Mesendoderm (in vitro differentiated cells): ENCODE measurements at regions not wholly inside any gene's neighbourhood (a gene's known extent, or its start where the extent isn't known, plus 50 kb on each side); places are given as distances from the start of the nearest gene placed in this dataset.

Experiments
- DNase-seq: peaks from one replicate; pipeline ENCODE4 v3.0.0; 2013
- H2AK5ac ChIP-seq: 2 replicates; pipeline ENCODE4 v1.6.1; 2013; ENCODE audit warnings: low read length, inconsistent platforms
- H2BK120ac ChIP-seq: 2 replicates; pipeline ENCODE4 v1.6.1; 2013; ENCODE audit warnings: low read depth, mild to moderate bottlenecking, low read length, moderate library complexity, mixed read lengths
- H2BK15ac ChIP-seq: replicated peaks from 2 replicates; pipeline ENCODE4 v1.6.1; 2013; ENCODE audit warnings: low read depth, mild to moderate bottlenecking, moderate library complexity
- H2BK5ac ChIP-seq: 2 replicates; pipeline ENCODE4 v1.6.1; 2013; ENCODE audit warnings: low read length, inconsistent platforms
- H3K18ac ChIP-seq: 2 replicates; pipeline ENCODE4 v1.6.1; 2013; ENCODE audit warnings: mild to moderate bottlenecking, low read length, mixed read lengths
- H3K23ac ChIP-seq: one replicate; pipeline ENCODE4 v1.6.1; 2013; ENCODE audit warnings: low read length
- H3K27ac ChIP-seq: 2 replicates; pipeline ENCODE4 v1.5.1; 2013; ENCODE audit warnings: low read depth, mild to moderate bottlenecking, inconsistent platforms, low read length, moderate library complexity
- H3K27me3 ChIP-seq: 2 replicates; pipeline ENCODE4 v1.6.1; 2013; ENCODE audit warnings: low read length, control low read depth, mild to moderate bottlenecking, inconsistent platforms; ENCODE audit not compliant: insufficient read depth, poor library complexity
- H3K36me3 ChIP-seq: 2 replicates; pipeline ENCODE4 v1.6.1; 2013; ENCODE audit warnings: low read length, inconsistent platforms; ENCODE audit not compliant: control insufficient read depth, insufficient read depth
- H3K4ac ChIP-seq: one replicate; pipeline ENCODE4 v1.6.1; 2013; ENCODE audit warnings: low read depth, mild to moderate bottlenecking, low read length, moderate library complexity
- H3K4me1 ChIP-seq: 2 replicates; pipeline ENCODE4 v1.6.1; 2013; ENCODE audit warnings: low read depth, low read length, inconsistent platforms; ENCODE audit not compliant: control insufficient read depth
- H3K4me2 ChIP-seq: 2 replicates; pipeline ENCODE4 v1.6.1; 2013; ENCODE audit warnings: low read length
- H3K4me3 ChIP-seq: 2 replicates; pipeline ENCODE4 v1.5.1; 2013; ENCODE audit warnings: mild to moderate bottlenecking, low read length
- H3K56ac ChIP-seq: one replicate; pipeline ENCODE4 v1.6.1; 2013; ENCODE audit warnings: low read length
- H3K79me1 ChIP-seq: 2 replicates; pipeline ENCODE4 v1.6.1; 2013; ENCODE audit warnings: low read length, inconsistent platforms
- H3K79me2 ChIP-seq: 2 replicates; pipeline ENCODE4 v1.6.1; 2013; ENCODE audit warnings: mild to moderate bottlenecking, low read length; ENCODE audit not compliant: control insufficient read depth, insufficient read depth
- H3K9ac ChIP-seq: 2 replicates; pipeline ENCODE4 v1.6.1; 2013; ENCODE audit warnings: low read length, inconsistent platforms
- H4K5ac ChIP-seq: one replicate; pipeline ENCODE4 v1.6.1; 2013; ENCODE audit warnings: low read length
- H4K8ac ChIP-seq: one replicate; pipeline ENCODE4 v1.6.1; 2013; ENCODE audit warnings: low read depth, mild to moderate bottlenecking, control low read depth, low read length, moderate library complexity
- WGBS: extraction: QIAGEN DNeasy Blood & Tissue Kit; methylation state at CpG from one replicate; pipeline ENCODE4 v1.1.7; 2013; ENCODE audit warnings: low lambda C conversion rate, missing lambda C conversion rate; ENCODE audit not compliant: insufficient coverage; ENCODE audit errors: extremely low coverage; 5-methylcytosine and 5-hydroxymethylcytosine counted together

- Histone ChIP-seq H2BK15ac (no peak overlapping the region), H3K79me1 (no peaks in the 10 kb centered on the region), H3K9ac (no peak overlapping the region)
Observed at GRCh38 chr1:60387175-60387574, 313.6 kb upstream of the C1orf87 start.

GRCh38 chr1:60386249-60386648, 312.7 kb upstream of the C1orf87 start:
- Histone ChIP-seq H4K8ac (no peak overlapping the region), H3K4me2 (no peak overlapping the region), H2BK120ac (no peak overlapping the region), H4K5ac (no peak overlapping the region), H3K36me3 (no peaks in the 10 kb centered on the region), H3K9ac (no peak overlapping the region), H3K79me2 (no peaks in the 10 kb centered on the region), H3K4me3 (no peak overlapping the region), H3K56ac (no peak overlapping the region), H3K27ac (no peak overlapping the region), H2BK5ac (no peak overlapping the region), H3K27me3 (no peaks in the 10 kb centered on the region), H3K79me1 (no peaks in the 10 kb centered on the region), H3K4me1 (peaks cover 2% of the 10 kb centered on the region), H3K4ac (no peak overlapping the region), H2AK5ac (no peak overlapping the region), H2BK15ac (no peak overlapping the region), H3K23ac (no peak overlapping the region), H3K18ac (no peak overlapping the region)
- no peak for DNase-seq
- WGBS, result no CpG with 5 or more reads among the region's 3 CpGs

More at GRCh38 chr1:60387175-60387574, 313.6 kb upstream of the C1orf87 start:
- Histone ChIP-seq H3K4me2 (no peak overlapping the region), H2BK120ac (no peak overlapping the region), H3K4me3 (no peak overlapping the region), H3K27ac (no peak overlapping the region), H3K23ac (no peak overlapping the region), H2AK5ac (no peak overlapping the region), H3K79me2 (no peaks in the 10 kb centered on the region), H3K4ac (no peak overlapping the region), H4K8ac (no peak overlapping the region), H3K36me3 (no peaks in the 10 kb centered on the region), H3K18ac (no peak overlapping the region), H3K56ac (no peak overlapping the region), H3K4me1 (peaks cover 2% of the 10 kb centered on the region), H3K27me3 (no peaks in the 10 kb centered on the region), H4K5ac (no peak overlapping the region), H2BK5ac (no peak overlapping the region)
- no CpG with 5 or more reads among the region's 2 CpGs for WGBS
- DNase-seq, result no peak

GRCh38 chr1:60376196-60376595, 302.6 kb upstream of the C1orf87 start:
- Histone ChIP-seq H3K4me3 (no peak overlapping the region), H3K9ac (no peak overlapping the region), H3K27me3 (no peaks in the 10 kb centered on the region), H3K18ac (no peak overlapping the region), H3K36me3 (no peaks in the 10 kb centered on the region), H3K23ac (no peak overlapping the region), H3K79me2 (no peaks in the 10 kb centered on the region), H2BK15ac (no peak overlapping the region), H2BK120ac (no peak overlapping the region), H3K4me1 (no peaks in the 10 kb centered on the region), H2BK5ac (no peak overlapping the region), H3K4ac (no peak overlapping the region), H3K79me1 (no peaks in the 10 kb centered on the region), H4K8ac (no peak overlapping the region), H2AK5ac (no peak overlapping the region), H3K27ac (no peak overlapping the region), H3K56ac (no peak overlapping the region), H3K4me2 (no peak overlapping the region), H4K5ac (no peak overlapping the region)
- no CpG with 5 or more reads among the region's 1 CpG for WGBS
- no peak for DNase-seq

- H3K79me1 ChIP-seq, result no peaks in the 10 kb centered on the region
- H2BK5ac ChIP-seq, result no peak overlapping the region
- no peak overlapping the region for H2BK15ac ChIP-seq
- no peaks in the 10 kb centered on the region for H3K4me1 ChIP-seq
- no peaks in the 10 kb centered on the region for H3K27me3 ChIP-seq
- H3K36me3 ChIP-seq, result no peaks in the 10 kb centered on the region
- no peak overlapping the region for H2AK5ac ChIP-seq
- no peak overlapping the region for H3K4me3 ChIP-seq
- no peak overlapping the region for H3K27ac ChIP-seq
- no peak overlapping the region for H3K4me2 ChIP-seq
- DNase-seq, result no peak
- no CpG with 5 or more reads among the region's 1 CpG for WGBS
- no peak overlapping the region for H3K18ac ChIP-seq
- no peak overlapping the region for H4K5ac ChIP-seq
- no peak overlapping the region for H4K8ac ChIP-seq
- H3K56ac ChIP-seq, result no peak overlapping the region
- H3K23ac ChIP-seq, result no peak overlapping the region
- H3K9ac ChIP-seq, result no peak overlapping the region
- H2BK120ac ChIP-seq, result no peak overlapping the region
- H3K4ac ChIP-seq, result no peak overlapping the region
- H3K79me2 ChIP-seq, result no peaks in the 10 kb centered on the region
Observed at GRCh38 chr1:60374537-60374936, 301.0 kb upstream of the C1orf87 start.

- H2BK5ac ChIP-seq, result no peak overlapping the region
- H3K4me3 ChIP-seq, result no peak overlapping the region
- H3K4me1 ChIP-seq, result no peaks in the 10 kb centered on the region
- no peak overlapping the region for H3K56ac ChIP-seq
- H4K5ac ChIP-seq, result no peak overlapping the region
- no peak overlapping the region for H2AK5ac ChIP-seq
- no peak overlapping the region for H3K9ac ChIP-seq
- H3K27me3 ChIP-seq, result no peaks in the 10 kb centered on the region
- no peak overlapping the region for H3K18ac ChIP-seq
- no peak overlapping the region for H3K4me2 ChIP-seq
- no peak overlapping the region for H3K23ac ChIP-seq
- H3K36me3 ChIP-seq, result no peaks in the 10 kb centered on the region
- no peak overlapping the region for H3K27ac ChIP-seq
- H2BK120ac ChIP-seq, result no peak overlapping the region
- peak; percentile 22 for DNase-seq
- no peak overlapping the region for H3K4ac ChIP-seq
- H3K79me1 ChIP-seq, result no peaks in the 10 kb centered on the region
- H2BK15ac ChIP-seq, result no peak overlapping the region
- no peak overlapping the region for H4K8ac ChIP-seq
- no CpG with 5 or more reads among the region's 7 CpGs for WGBS
- no peaks in the 10 kb centered on the region for H3K79me2 ChIP-seq
Observed at GRCh38 chr1:60367532-60367931, 294.0 kb upstream of the C1orf87 start.

GRCh38 chr1:60359431-60359830, 285.9 kb upstream of the C1orf87 start:
- no peak overlapping the region for H4K5ac ChIP-seq
- H3K79me1 ChIP-seq, result no peaks in the 10 kb centered on the region
- no peak overlapping the region for H3K4me3 ChIP-seq
- H4K8ac ChIP-seq, result no peak overlapping the region
- no peak overlapping the region for H3K56ac ChIP-seq
- H2BK5ac ChIP-seq, result no peak overlapping the region
- H3K36me3 ChIP-seq, result no peaks in the 10 kb centered on the region
- no peak overlapping the region for H3K9ac ChIP-seq
- H3K4me1 ChIP-seq, result no peaks in the 10 kb centered on the region
- no peak overlapping the region for H3K23ac ChIP-seq
- DNase-seq, result no peak
- no CpG with 5 or more reads among the region's 3 CpGs for WGBS
- no peaks in the 10 kb centered on the region for H3K27me3 ChIP-seq
- H3K4me2 ChIP-seq, result no peak overlapping the region
- H2AK5ac ChIP-seq, result no peak overlapping the region
- H3K18ac ChIP-seq, result no peak overlapping the region
- H2BK120ac ChIP-seq, result no peak overlapping the region
- H2BK15ac ChIP-seq, result no peak overlapping the region
- H3K27ac ChIP-seq, result no peak overlapping the region
- H3K4ac ChIP-seq, result no peak overlapping the region
- no peaks in the 10 kb centered on the region for H3K79me2 ChIP-seq
